ENCODE measurements at regions not wholly inside any gene's neighbourhood (a gene's known extent, or its start where the extent isn't known, plus 50 kb on each side); places are given as distances from the start of the nearest gene placed in this dataset.
A peak's percentile ranks its signal among the peaks of the same experiment; 100 is the strongest.

DNA sequence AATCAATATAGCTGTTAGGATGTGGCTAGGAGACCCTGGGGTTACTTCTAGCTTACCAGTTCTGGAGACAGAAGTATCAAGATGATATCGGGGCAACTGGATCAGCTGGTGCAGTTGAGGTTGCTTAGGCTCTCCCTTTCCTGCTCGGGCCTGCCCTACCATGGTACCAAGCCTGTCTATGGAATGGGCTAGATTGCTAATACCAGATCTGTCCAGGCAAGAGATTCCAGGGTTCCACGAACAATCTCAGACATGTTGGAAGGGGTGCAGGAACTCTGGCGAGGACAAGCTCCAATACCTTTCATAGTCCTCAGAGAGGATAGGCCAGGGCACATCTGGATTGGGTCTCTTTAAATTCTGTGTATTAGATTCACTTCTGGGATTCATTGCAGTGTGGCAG, 53.8 kb downstream of the ADM start:
- DNase-seq: no peak

- no peak for DNase-seq
Observed at GRCh38 chr11:10359171-10359570, 54.3 kb downstream of the ADM start.

DNA sequence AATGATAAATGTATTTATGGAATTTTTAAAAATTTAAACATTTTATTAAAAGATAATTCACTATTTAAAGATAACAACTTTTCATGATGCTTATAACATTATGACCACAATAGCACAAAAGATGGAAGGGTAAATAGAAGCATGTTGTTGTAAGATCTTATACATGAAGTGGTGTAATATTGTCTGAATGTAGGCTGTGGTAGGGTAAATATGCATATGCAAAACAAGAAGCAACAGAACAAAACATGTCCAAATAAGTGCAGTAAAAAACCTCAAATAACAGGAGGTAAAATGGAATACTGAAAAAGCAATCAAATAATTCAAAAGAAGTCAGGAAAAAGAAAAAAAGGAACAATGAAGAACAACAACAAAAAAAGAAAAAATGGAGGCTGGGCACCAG, 56.0 kb downstream of the ADM start:
- DNase-seq: no peak

DNA sequence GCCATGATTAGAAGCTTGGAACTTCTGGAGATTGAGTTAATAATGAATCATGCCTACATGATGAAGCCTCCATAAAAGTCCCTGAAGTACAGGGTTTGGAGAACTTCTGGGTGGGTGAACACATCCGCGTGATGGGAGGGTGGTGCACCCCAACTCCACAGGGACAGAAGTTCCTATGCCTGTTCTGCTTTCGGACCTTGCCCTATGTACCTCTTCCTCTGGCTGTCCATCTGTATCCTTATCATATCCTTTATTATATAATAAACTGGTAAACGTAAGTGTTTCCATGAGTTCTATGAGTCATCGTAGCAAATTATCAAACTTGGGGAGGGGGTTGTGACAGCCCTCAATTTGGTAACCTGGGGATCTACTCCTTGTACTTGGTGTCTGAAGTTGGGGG, 60.2 kb downstream of the ADM start:
- DNase-seq: no peak

DNA sequence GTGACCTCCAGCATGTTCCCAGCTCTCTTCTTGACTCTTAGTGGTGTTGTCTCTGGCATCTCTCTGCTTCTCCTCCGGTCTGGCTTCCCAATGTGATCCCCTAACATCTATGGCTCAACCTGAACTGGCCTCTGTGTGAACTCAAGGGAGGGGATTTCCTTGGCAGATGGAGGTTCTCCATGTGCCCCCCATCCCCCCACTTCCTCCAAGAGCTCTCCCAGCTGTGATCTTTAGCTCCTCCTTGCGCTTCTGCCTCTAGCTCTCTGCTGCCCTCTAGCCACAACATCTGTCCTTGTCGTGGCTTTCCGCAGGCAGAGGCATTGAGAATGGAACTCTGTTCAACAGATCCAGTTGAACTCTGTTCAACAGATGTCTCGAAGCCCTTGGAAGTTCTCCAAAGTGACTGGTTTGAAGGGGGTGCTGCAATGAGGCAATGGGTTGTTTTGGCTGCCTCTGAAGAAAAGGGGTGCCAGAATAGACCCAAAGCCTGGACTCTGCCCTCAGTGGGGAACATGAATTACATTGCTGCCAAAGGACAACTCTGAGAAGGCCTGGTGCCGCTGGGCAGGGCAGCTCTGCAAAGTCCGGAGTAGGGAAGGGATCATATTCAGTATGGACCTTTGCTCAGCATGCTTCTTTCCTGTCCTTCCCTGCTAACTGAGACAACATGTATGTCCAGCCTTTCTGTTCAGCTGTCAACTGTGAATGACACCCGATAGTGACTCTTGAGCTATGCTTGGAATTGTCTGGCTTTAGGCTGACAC, 61.9 kb downstream of the ADM start:
- DNase-seq: peak; percentile 84

DNA sequence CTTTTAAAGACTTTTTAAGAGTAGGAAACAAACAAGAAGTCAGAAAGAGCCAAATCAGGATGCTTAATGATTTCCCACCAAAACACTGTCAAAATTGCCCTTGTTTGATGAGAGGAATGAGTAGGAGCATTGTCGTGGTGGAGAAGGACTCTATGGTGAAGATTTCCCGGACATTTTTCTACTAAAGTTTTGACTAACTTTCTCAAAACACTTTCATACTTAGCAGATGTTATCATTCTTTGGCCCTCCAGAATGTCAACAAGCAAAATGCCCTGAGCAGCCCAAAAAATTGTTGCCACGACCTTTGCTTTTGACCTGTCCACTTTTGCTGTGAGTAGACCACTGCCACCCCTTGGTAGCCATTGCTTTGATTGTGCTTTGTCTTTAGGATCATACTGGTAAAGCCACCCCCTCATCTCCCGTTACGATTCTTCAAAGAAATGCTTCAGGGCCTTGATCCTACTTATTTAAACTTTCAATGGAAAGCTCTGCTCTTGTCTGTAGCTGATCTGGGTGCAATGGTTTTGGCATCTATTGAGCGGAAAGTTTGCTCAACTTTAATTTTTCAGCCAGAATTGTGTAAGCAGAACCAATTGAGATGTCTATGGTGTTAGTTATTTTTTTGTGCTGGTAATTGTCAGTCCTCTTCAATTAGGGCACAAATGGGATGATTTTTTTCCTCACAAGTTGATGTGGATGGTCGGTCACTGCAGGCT, 67.2 kb downstream of the ADM start:
- DNase-seq: no peak

GRCh38 chr11:10373340-10373739, 68.5 kb downstream of the ADM start:
- DNase-seq: no peak

GRCh38 chr11:10373929-10374328, 69.1 kb downstream of the ADM start:
- no peak for DNase-seq

GRCh38 chr11:10374386-10374785, 69.5 kb downstream of the ADM start:
- DNase-seq: no peak

GRCh38 chr11:10375280-10375971, 70.6 kb downstream of the ADM start:
- peak; percentile 41 for DNase-seq

DNA sequence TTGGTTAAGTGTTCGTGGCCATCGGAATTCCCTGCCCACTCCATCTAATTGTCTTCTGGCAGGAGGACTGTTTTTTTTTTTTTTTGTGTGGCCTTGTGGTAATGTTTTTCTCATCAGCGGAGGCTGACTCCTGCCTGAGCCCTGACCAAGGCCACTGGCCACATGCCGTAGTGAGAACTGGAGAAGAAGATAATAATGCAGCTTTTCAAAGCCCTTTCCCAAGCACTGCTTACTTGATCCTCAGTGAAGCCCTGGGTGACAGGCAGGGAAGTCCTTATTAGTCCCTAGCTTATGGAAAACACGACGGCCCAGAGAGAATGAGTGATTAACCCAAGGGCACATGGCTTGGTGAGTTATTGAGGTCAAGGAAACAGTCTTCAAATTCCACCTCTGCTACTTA, 71.2 kb downstream of the ADM start:
- no peak for DNase-seq

DNA sequence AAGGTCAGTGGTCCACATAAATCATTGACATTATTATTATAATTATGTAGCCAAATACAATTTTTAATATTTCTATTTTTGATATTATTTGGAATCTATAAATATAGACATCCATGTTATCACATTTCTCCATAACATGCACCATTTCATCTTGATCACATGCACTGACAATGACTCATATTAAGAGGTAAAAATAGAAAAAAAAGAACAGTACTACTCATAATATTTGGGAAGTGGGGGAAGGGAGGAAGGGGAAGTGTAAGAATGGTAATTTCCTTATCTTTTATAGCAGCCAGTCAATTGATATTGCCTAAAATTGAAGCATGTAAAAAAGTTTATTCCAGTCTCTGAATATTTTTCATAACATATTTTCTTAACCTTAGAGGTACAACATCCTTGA, 72.3 kb downstream of the ADM start:
- DNase-seq: no peak

GRCh38 chr11:10378362-10378761, 73.5 kb downstream of the ADM start:
- no peak for DNase-seq

DNA sequence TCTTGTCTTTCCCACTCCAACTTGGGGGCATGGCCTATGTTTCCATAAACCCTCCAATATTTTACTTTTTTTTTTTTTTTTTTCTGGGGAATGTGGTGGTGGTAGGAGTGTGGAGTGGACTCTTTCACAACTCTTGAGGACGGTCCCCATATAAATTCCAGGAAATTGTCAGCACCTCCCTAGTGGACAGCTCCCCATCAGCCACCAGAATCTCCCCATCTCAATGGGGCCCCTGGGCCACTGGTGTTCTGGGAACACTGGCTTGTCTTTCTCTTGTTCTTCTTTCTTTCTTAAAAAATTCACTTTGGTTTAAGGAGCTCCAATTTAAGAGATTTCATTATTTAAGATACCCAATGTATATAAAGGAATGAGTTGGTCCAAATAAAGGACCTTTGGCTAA, 74.1 kb downstream of the ADM start:
- DNase-seq: no peak

- DNase-seq: no peak
Observed at GRCh38 chr11:10379426-10379825, 74.6 kb downstream of the ADM start.

DNA sequence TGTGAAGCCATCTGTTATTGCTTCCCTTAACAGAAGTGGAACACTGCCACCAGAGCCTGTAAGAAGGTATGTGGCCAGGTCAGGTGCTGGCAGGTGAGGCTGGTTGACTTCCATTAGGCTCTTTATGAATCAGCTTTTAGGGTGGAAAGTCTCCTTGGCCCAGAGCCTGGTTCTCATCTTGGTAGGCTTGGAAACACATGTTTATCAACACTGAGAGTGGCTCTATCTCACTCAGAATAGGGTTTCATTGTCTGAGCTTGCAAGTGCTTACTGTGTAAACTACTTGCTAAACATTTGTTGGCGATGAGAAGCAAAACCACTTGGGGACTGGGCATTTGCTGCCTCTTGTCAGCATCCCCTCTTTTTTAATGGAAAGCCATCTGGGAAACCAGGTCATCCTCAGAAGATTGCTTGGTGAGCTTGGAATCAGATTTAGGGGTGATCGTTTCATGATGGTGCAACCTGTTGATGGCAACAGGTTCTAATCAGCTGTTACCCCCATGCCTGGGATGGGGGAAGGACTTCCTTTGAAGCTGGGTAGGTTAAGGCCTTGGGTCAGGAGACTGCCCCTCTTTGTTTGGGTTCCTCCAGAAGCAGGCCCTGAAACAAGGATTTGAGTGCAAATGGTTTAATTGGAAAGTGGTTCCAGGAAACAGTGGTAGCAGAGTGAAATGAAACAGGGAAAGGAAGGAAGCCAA, 75.0 kb upstream of the AMPD3 start:
- DNase-seq: no peak

- DNase-seq: no peak
Observed at GRCh38 chr11:10380921-10381320, 74.1 kb upstream of the AMPD3 start.

DNA sequence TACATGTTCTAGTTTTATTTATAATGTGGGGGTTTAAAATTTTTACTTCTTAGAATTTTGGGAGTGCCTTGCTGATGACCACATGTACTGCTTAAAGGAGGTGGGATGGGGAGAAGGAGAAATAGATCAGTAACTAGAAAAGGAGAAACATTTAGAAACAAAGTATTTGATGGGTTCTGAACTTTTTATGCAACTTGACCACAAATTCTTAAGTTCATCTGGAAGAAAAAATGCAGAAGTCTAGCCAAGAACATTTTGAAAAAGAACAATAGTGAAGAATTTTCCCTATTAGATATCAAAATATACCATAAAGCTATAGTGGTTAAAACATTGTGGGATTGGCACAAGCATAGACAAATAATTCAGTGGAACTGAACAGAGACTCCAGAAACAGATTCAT, 73.3 kb upstream of the AMPD3 start:
- no peak for DNase-seq

GRCh38 chr11:10382518-10382917, 72.5 kb upstream of the AMPD3 start:
- no peak for DNase-seq

DNA sequence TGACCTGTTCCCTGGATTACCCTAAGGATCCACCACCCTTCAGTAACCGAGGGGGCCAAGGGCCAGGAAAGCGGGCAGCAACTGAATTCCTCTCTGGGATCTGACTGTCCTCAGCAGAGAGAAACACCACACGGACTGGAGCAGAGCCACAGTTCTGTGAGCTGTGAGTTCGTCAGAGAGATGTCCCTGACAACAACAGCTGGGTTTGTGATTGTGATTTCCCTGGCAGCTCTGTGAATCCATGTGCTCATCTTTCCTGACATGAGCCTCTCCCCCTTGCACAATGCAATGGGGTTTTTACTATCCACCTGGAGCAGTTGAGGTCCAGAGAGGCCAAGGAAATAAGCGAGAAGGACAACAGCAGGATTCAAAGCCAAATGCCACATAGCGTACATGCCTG, 69.4 kb upstream of the AMPD3 start:
- DNase-seq: peak; percentile 73

DNA sequence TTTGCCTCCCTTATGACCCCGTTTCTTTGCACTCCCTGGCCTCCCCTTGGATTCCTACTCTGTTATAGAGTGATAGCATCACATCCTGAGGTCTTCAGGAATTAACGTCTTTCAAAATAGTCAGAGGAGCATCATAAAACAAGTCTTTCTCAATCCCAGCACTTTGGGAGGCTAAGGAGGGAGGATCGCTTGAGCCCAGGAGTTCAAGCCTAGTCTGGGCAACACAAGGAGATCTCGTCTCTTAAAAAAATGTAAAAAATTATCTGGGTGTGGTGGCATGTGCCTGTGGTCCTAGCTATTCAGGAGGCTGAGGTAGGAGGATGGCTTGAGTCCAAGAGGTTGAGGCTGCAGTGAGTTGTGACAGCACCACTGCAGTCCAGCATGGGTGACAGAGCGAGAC, 68.7 kb upstream of the AMPD3 start:
- no peak for DNase-seq

DNA sequence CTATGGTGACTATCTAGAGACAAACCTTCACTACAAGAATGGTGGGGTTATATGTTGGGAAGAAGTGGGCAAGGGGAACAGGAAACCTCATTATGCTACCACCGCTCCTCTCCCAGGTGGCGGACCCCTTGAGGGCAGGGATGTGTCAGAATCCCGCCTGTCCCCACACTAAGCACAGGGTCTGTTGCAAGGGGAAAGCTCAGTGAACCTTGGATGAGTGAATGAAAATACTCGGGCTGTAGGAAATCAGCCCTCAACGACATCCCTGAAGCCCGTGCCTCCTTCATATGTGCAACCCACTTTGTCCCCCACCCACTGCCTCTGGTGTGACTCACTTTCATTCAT, 68.2 kb upstream of the AMPD3 start:
- DNase-seq: no peak

Data from muscle of arm (tissue), 1 donor.